ENCODE measurements at regions not wholly inside any gene's neighbourhood (a gene's known extent, or its start where the extent isn't known, plus 50 kb on each side); places are given as distances from the start of the nearest gene placed in this dataset.

GRCh38 chrX:39681885-39682284, 415.9 kb downstream of the BCOR start:
- TF ChIP-seq CTCF (IDR thresholded peaks at IDR 0.05): no peak
- no peak for TF ChIP-seq EP300 (IDR thresholded peaks at IDR 0.05)
- no peak for TF ChIP-seq POLR2AphosphoS5 (IDR thresholded peaks at IDR 0.05)
